GM12873 (cell line): ENCODE measurements at regions not wholly inside any gene's neighbourhood (a gene's known extent, or its start where the extent isn't known, plus 50 kb on each side); places are given as distances from the start of the nearest gene placed in this dataset.

Experiments
- CTCF ChIP-seq: IDR thresholded peaks from 2 replicates; pipeline ENCODE4 v1.5.1; 2012; ENCODE audit warnings: low read depth, mild to moderate bottlenecking, moderate library complexity, low read length, control low read depth; ENCODE audit not compliant: insufficient read depth; ENCODE audit errors: missing control alignments

- no peak for TF ChIP-seq CTCF
Measured at GRCh38 chr15:47624503-47624902, 92.8 kb upstream of the SEMA6D start.

- TF ChIP-seq CTCF: no peak
Measured at GRCh38 chr15:47639042-47639441, 78.3 kb upstream of the SEMA6D start.

GRCh38 chr15:47640079-47640478, 77.2 kb upstream of the SEMA6D start:
- TF ChIP-seq CTCF: no peak

- no peak for TF ChIP-seq CTCF
Measured at GRCh38 chr15:47640901-47641300, 76.4 kb upstream of the SEMA6D start.

- TF ChIP-seq CTCF: no peak
Measured at GRCh38 chr15:47644722-47645121, 72.6 kb upstream of the SEMA6D start.

- no peak for TF ChIP-seq CTCF
Measured at GRCh38 chr15:47650564-47650963, 66.7 kb upstream of the SEMA6D start.

- no peak for TF ChIP-seq CTCF
Measured at GRCh38 chr15:47652328-47652727, 65.0 kb upstream of the SEMA6D start.
